ACC112 (cell line): ENCODE measurements at regions not wholly inside any gene's neighbourhood (a gene's known extent, or its start where the extent isn't known, plus 50 kb on each side); places are given as distances from the start of the nearest gene placed in this dataset.

Experiments used
- H2AFZ ChIP-seq: fragments of 200-600 bp; sonication (generic); one replicate; pipeline ENCODE4 v1.6.0; 2017; ENCODE audit warnings: antibody characterized with exemption, low read length; ENCODE audit not compliant: unreplicated experiment
- H3K27ac ChIP-seq: fragments of 200-600 bp; sonication (generic); 2 replicates; pipeline ENCODE4 v1.5.1; 2014; ENCODE audit warnings: low read depth, mild to moderate bottlenecking, antibody characterized with exemption, low read length, moderate library complexity
- H3K27me3 ChIP-seq: fragments of 200-600 bp; sonication (generic); 2 replicates; pipeline ENCODE4 v1.6.1; 2014; ENCODE audit warnings: mild to moderate bottlenecking, antibody characterized with exemption, low read length, moderate library complexity, mixed read lengths; ENCODE audit not compliant: insufficient read depth
- H3K36me3 ChIP-seq: fragments of 200-600 bp; sonication (generic); 2 replicates; pipeline ENCODE4 v1.6.1; 2016; ENCODE audit warnings: mild to moderate bottlenecking, antibody characterized with exemption, low read length, moderate library complexity, mixed read lengths; ENCODE audit not compliant: insufficient read depth
- H3K4me1 ChIP-seq: fragments of 200-600 bp; sonication (generic); one replicate; pipeline ENCODE4 v1.6.1; 2016; ENCODE audit warnings: low read length, mixed read lengths; ENCODE audit not compliant: insufficient read depth, unreplicated experiment, control insufficient read depth
- H3K4me3 ChIP-seq: fragments of 200-600 bp; sonication (generic); 2 replicates; pipeline ENCODE4 v1.5.1; 2014; ENCODE audit warnings: mild to moderate bottlenecking, low read depth, low read length
- H3K79me2 ChIP-seq: fragments of 200-600 bp; sonication (generic); one replicate; pipeline ENCODE4 v1.6.0; 2016; ENCODE audit warnings: low read length; ENCODE audit not compliant: control insufficient read depth, unreplicated experiment, insufficient read depth

DNA sequence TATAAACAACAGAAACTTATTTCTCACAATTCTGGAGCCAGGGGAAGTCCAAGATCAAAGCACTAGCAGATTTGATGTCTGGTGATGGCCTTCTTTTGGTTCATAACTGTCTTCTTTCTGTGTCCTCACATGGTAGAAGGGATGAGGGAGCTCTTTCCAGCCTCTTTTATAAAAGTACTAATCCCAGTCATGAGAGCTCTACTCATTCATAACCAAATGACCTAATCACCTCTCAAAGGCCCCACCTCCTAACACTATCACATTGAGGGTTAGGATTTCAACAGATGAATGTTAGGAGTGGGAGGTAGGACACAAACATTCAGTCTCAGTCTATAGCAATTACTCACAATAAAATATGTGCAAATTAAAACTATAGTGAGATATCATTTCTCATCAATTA is 50.1 kb upstream of the UBE2E2 start:
- H3K27ac ChIP-seq, result no peak overlapping the region
- H3K4me1 ChIP-seq, result no peaks in the 10 kb centered on the region
- no peaks in the 10 kb centered on the region for H3K79me2 ChIP-seq
- H2AFZ ChIP-seq, result no peak overlapping the region
- no peaks in the 10 kb centered on the region for H3K36me3 ChIP-seq
- peaks cover 11% of the 10 kb centered on the region; the same call in 1 of the 2 replicates for H3K27me3 ChIP-seq
- H3K4me3 ChIP-seq, result no peak overlapping the region
